Colonic mucosa (tissue), 4 donors: ENCODE measurements at regions not wholly inside any gene's neighbourhood (a gene's known extent, or its start where the extent isn't known, plus 50 kb on each side); places are given as distances from the start of the nearest gene placed in this dataset.

Experiments used
- DNase-seq: peaks from one replicate; pipeline ENCODE4 v3.0.0-alpha.2; 2020
- H3K27ac ChIP-seq: fragments of 200-600 bp; one replicate; pipeline ENCODE4 v1.8.0; 2021
- H3K27me3 ChIP-seq: fragments of 200-600 bp; one replicate; pipeline ENCODE4 v1.8.0; 2021
- H3K36me3 ChIP-seq: fragments of 200-600 bp; one replicate; pipeline ENCODE4 v1.8.0; 2021
- H3K4me1 ChIP-seq: fragments of 200-600 bp; one replicate; pipeline ENCODE4 v1.8.0; 2021; ENCODE audit warnings: mild to moderate bottlenecking
- H3K4me3 ChIP-seq: fragments of 200-600 bp; one replicate; pipeline ENCODE4 v1.8.0; 2021
- H3K9ac ChIP-seq, 2 donors: one replicate each; pipeline ENCODE4 v1.7.0; 2013; ENCODE audit warnings: control low read depth in 2 of 2, low read depth in 2 of 2, low read length in 2 of 2
- H3K9me3 ChIP-seq: fragments of 200-600 bp; one replicate; pipeline ENCODE4 v1.8.0; 2021
- intact Hi-C: fragments of 100-400 bp; cut with DNase I; formaldehyde crosslinking; loops from one replicate; pipeline ENCODE4 v1.14.1; 2022
- TF ChIP-seq, protein P1 (sequence below): fragments of 200-600 bp; IDR thresholded peaks from one replicate; pipeline ENCODE4 v1.8.0; 2022; ENCODE audit warnings: antibody characterized with exemption, mild to moderate bottlenecking
- donor health status: healthy.
- donor health status: DM: no; HTN: no; CAD: no.
- donor health status: DM: no; HTN: no; CAD: no.

DNA sequence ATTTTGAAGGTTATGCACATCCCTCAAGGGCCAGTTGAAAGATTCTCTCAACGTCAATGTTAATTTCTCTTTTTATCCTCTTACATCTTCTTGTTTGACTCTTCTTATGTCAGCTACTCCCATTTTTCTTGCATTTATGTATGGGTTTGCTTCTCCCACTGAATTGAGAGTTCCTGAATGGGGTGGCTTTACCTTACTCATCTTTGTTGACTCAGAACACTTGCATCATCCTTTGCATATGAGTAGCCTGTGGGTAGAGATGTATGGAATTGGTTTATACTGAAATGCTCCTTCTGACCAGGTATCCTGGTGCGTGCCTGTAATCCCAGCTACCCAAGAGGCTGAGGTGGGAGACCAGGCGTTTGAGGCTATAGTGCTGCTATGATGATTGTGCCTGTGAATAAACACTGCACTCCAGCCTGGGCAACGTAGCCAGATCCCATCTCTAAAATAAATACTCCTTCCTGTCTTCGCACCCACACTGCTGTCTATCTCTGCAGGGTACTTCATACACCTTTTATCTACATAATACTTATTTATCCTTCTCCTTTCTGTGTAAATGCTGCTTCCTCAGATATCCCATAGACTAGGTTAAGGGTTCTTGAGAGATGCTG is 123.6 kb upstream of the DPH6 start:
- H3K9ac ChIP-seq, result no peak overlapping the region
- H3K27me3 ChIP-seq, result no peaks in the 10 kb centered on the region
- no peak overlapping the region for H3K4me3 ChIP-seq
- intact Hi-C loops, result loop anchor here (10.0 kb wide), 1 partner anchor 125 kb away; the partner anchor contains the start of gene DPH6
- H3K36me3 ChIP-seq, result no peaks in the 10 kb centered on the region
- no peak overlapping the region for H3K27ac ChIP-seq
- DNase-seq, result no peak
- TF ChIP-seq, protein P1, sequence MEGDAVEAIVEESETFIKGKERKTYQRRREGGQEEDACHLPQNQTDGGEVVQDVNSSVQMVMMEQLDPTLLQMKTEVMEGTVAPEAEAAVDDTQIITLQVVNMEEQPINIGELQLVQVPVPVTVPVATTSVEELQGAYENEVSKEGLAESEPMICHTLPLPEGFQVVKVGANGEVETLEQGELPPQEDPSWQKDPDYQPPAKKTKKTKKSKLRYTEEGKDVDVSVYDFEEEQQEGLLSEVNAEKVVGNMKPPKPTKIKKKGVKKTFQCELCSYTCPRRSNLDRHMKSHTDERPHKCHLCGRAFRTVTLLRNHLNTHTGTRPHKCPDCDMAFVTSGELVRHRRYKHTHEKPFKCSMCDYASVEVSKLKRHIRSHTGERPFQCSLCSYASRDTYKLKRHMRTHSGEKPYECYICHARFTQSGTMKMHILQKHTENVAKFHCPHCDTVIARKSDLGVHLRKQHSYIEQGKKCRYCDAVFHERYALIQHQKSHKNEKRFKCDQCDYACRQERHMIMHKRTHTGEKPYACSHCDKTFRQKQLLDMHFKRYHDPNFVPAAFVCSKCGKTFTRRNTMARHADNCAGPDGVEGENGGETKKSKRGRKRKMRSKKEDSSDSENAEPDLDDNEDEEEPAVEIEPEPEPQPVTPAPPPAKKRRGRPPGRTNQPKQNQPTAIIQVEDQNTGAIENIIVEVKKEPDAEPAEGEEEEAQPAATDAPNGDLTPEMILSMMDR, result no peak
- no peaks in the 10 kb centered on the region for H3K4me1 ChIP-seq
- no peaks in the 10 kb centered on the region for H3K9me3 ChIP-seq

DNA sequence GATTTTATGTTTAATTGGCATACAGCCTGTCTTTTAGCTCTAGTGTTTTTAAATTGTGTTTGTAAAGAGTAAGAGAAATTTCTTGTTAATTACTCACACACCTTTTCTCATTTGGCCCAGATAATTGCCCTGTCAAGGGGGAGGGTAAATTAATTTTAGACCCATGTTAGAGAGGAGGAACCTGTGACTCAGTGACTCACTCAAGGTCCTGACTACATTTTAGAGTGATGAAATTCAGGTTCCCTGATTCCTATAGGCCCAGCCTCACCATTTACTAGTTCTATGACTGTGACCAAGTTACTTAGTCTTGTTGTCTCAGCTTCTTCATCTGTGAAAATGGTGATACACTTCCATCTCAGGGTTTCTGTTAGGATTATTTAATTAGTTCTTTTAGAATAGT is 125.2 kb upstream of the DPH6 start:
- no peak overlapping the region for H3K9ac ChIP-seq
- no peak overlapping the region for H3K27ac ChIP-seq
- TF ChIP-seq, protein P1, result no peak
- H3K27me3 ChIP-seq, result no peaks in the 10 kb centered on the region
- no peaks in the 10 kb centered on the region for H3K4me1 ChIP-seq
- intact Hi-C loops, result no loop called here
- DNase-seq, result no peak
- no peaks in the 10 kb centered on the region for H3K9me3 ChIP-seq
- H3K36me3 ChIP-seq, result no peaks in the 10 kb centered on the region
- no peak overlapping the region for H3K4me3 ChIP-seq

DNA sequence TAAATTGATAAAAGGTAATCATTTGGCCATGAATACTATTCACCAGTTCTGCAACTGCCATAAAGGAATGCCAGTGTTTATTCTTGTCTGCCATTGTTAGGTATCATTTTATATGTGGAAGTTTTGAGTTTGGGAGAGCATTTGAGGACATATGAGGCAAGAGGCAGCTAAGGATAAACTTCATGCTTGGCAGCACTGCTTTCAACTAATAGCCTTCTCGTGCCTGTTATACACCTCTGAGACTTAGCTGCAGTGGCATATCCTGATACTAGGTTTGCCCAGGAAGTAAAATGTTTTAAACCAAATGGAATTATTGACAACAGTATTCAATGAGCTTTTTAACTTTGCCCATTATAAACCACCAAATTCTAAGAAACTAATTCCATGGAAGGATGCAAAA is 126.0 kb upstream of the DPH6 start:
- Histone ChIP-seq H3K9ac (no peak overlapping the region), H3K27me3 (no peaks in the 10 kb centered on the region), H3K4me1 (no peaks in the 10 kb centered on the region), H3K9me3 (no peaks in the 10 kb centered on the region), H3K4me3 (no peak overlapping the region), H3K27ac (no peak overlapping the region), H3K36me3 (no peaks in the 10 kb centered on the region)
- no peak for DNase-seq
- intact Hi-C loops, result no loop called here
- TF ChIP-seq, protein P1, result no peak

DNA sequence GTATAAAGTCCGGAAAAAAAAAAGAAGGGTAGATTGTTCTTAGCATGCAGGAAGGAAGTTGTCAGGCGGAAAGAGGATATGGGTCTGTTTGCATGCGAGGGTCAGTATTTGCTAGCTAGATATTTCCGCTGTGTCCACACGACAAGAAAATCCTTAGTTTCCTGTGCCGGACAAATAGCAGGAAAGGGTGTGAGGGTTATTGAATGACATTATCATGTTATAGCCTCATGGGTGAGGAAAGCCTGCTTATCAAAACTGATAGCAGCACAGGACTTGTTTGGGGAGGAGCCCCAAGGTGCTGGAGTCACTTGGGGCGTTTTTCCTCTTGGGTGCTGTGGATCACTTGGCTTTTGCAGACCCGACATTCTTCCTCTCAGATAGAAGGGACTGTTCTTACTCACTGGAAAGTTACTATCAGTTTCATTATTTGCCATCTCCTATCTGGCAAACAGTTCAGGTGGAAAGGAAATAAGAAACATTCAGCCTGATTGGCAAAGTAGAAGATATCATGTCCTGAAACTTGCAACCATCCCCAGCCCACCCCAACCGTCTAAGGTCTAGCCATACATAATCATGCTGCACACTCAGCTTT is 127.2 kb upstream of the DPH6 start:
- TF ChIP-seq, protein P1, result no peak
- no peak for DNase-seq
- Histone ChIP-seq H3K4me3 (no peak overlapping the region), H3K27me3 (no peaks in the 10 kb centered on the region), H3K4me1 (no peaks in the 10 kb centered on the region), H3K9me3 (no peaks in the 10 kb centered on the region), H3K9ac (no peak overlapping the region), H3K36me3 (no peaks in the 10 kb centered on the region), H3K27ac (no peak overlapping the region)
- intact Hi-C loops, result no loop called here

DNA sequence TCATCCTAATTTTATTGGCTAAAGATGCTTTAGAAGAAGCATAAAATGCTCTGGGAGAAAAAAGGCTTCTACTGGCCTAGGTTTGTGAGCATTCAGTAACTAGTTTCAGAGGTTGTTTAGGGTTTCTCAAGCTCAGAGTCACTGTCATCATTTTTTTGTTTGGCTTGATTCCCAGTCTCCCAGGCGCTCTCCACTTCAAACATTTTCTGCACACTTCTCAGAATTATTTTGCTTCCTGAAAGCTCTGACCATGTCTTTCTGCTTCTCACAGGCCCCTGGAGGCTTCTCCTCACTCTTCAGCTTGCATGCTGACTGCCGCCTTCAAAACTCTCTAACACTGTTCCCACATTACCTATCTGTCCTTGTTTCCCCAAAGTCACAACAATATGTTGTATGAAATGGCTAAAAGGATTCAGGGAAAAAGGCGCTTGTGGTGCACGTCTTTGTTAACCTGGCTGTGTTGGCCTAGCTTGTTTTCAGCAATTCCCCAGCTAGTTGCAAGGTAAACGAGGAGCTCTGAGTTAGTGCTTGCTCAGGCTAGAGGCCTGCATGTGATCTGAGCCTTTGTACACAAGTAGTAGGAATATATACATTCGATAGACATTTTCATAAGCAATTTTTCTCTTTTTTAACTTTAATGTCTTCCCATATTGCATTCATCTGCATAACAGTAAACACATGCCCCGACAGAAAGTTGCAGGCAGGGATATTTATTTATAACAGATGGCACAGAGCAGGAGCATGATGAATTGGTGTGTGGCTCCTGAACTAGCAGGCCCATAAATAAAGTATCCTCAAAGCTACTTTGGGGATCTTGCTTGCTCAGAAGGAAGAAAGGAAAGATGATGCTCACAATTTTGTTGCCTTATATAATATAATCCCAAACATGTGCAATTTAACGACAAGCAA is 129.2 kb upstream of the DPH6 start:
- Histone ChIP-seq H3K27ac (no peak overlapping the region), H3K4me3 (no peak overlapping the region), H3K36me3 (no peaks in the 10 kb centered on the region), H3K27me3 (no peaks in the 10 kb centered on the region), H3K9ac (no peak overlapping the region), H3K9me3 (no peaks in the 10 kb centered on the region), H3K4me1 (no peaks in the 10 kb centered on the region)
- TF ChIP-seq, protein P1, result no peak
- intact Hi-C loops, result no loop called here
- DNase-seq, result no peak
